H9 (cell line): ENCODE measurements at regions not wholly inside any gene's neighbourhood (a gene's known extent, or its start where the extent isn't known, plus 50 kb on each side); places are given as distances from the start of the nearest gene placed in this dataset.

Experiments
- DNase-seq: peaks from one replicate; pipeline ENCODE4 v3.0.0-alpha.2; 2017
- H2AFZ ChIP-seq: one replicate; pipeline ENCODE4 v1.6.1; 2013; ENCODE audit warnings: mild to moderate bottlenecking, low read length, control low read depth, moderate library complexity
- H2AK5ac ChIP-seq: 2 replicates; pipeline ENCODE4 v1.6.1; 2013; ENCODE audit warnings: low read length, control low read depth, mixed read lengths; ENCODE audit not compliant: insufficient read length
- H2BK120ac ChIP-seq: one replicate; pipeline ENCODE4 v1.6.1; 2013; ENCODE audit warnings: low read depth, mild to moderate bottlenecking, low read length, control low read depth, inconsistent platforms; ENCODE audit not compliant: poor library complexity, severe bottlenecking
- H2BK12ac ChIP-seq: 2 replicates; pipeline ENCODE4 v1.6.1; 2013; ENCODE audit warnings: low read length, control low read depth, mixed read lengths, low read depth; ENCODE audit not compliant: insufficient read length
- H2BK15ac ChIP-seq: 2 replicates; pipeline ENCODE4 v1.6.1; 2013; ENCODE audit warnings: low read depth, low read length, control low read depth
- H2BK20ac ChIP-seq: one replicate; pipeline ENCODE4 v1.6.1; 2013; ENCODE audit warnings: low read depth, mild to moderate bottlenecking, low read length, control low read depth, inconsistent platforms; ENCODE audit not compliant: poor library complexity, severe bottlenecking
- H2BK5ac ChIP-seq: 2 replicates; pipeline ENCODE4 v1.6.1; 2013; ENCODE audit warnings: low read length, control low read depth, mixed read lengths; ENCODE audit not compliant: insufficient read length
- H3K14ac ChIP-seq: 2 replicates; pipeline ENCODE4 v1.6.1; 2013; ENCODE audit warnings: low read length, control low read depth; ENCODE audit not compliant: insufficient read depth
- H3K18ac ChIP-seq: 2 replicates; pipeline ENCODE4 v1.6.1; 2013; ENCODE audit warnings: low read depth, mild to moderate bottlenecking, mixed read lengths, low read length, control low read depth; ENCODE audit not compliant: insufficient read length
- H3K23ac ChIP-seq: 2 replicates; pipeline ENCODE4 v1.6.1; 2013; ENCODE audit warnings: low read length, control low read depth, mixed read lengths, low read depth; ENCODE audit not compliant: insufficient read length
- H3K23me2 ChIP-seq: 2 replicates; pipeline ENCODE4 v1.6.1; 2013; ENCODE audit warnings: low read depth, mild to moderate bottlenecking, mixed read lengths, low read length, control low read depth; ENCODE audit not compliant: insufficient read length, poor library complexity, severe bottlenecking
- H3K27ac ChIP-seq: 2 replicates; pipeline ENCODE4 v1.5.1; 2013; ENCODE audit warnings: low read length, control low read depth, mixed read lengths, low read depth; ENCODE audit not compliant: insufficient read length
- H3K27me3 ChIP-seq: 2 replicates; pipeline ENCODE4 v1.6.1; 2013; ENCODE audit warnings: low read length, control low read depth, inconsistent platforms; ENCODE audit not compliant: insufficient read depth
- H3K4ac ChIP-seq: 2 replicates; pipeline ENCODE4 v1.6.1; 2013; ENCODE audit warnings: low read depth, mild to moderate bottlenecking, control low read depth, inconsistent platforms, low read length, moderate library complexity
- H3K4me1 ChIP-seq: 2 replicates; pipeline ENCODE4 v1.6.1; 2013; ENCODE audit warnings: low read length, control low read depth, inconsistent platforms; ENCODE audit not compliant: insufficient read depth
- H3K4me2 ChIP-seq: 2 replicates; pipeline ENCODE4 v1.6.1; 2013; ENCODE audit warnings: low read length, control low read depth, mixed read lengths; ENCODE audit not compliant: insufficient read length, insufficient read depth
- H3K56ac ChIP-seq: 2 replicates; pipeline ENCODE4 v1.6.1; 2013; ENCODE audit warnings: low read depth, mild to moderate bottlenecking, mixed read lengths, low read length, control low read depth; ENCODE audit not compliant: insufficient read length
- H3K79me1 ChIP-seq: 2 replicates; pipeline ENCODE4 v1.6.1; 2013; ENCODE audit warnings: low read depth, mild to moderate bottlenecking, moderate library complexity, low read length, control low read depth, inconsistent platforms; ENCODE audit not compliant: insufficient read depth, poor library complexity, severe bottlenecking
- H3K79me2 ChIP-seq: 2 replicates; pipeline ENCODE4 v1.6.1; 2013; ENCODE audit warnings: low read length, control low read depth, inconsistent platforms; ENCODE audit not compliant: insufficient read depth
- H3K9ac ChIP-seq: 2 replicates; pipeline ENCODE4 v1.6.1; 2013; ENCODE audit warnings: low read length, control low read depth, mixed read lengths; ENCODE audit not compliant: insufficient read length; ENCODE audit errors: extremely low read depth
- H3K9me3 ChIP-seq: one replicate; pipeline ENCODE4 v1.6.1; 2013; ENCODE audit warnings: low read depth, low read length, inconsistent platforms; ENCODE audit not compliant: control insufficient read depth
- H3T11ph ChIP-seq: one replicate; pipeline ENCODE4 v1.6.1; 2013; ENCODE audit warnings: mild to moderate bottlenecking, low read length, control low read depth, inconsistent platforms
- H4K20me1 ChIP-seq: one replicate; pipeline ENCODE4 v1.6.1; 2013; ENCODE audit not compliant: control insufficient read depth, insufficient read length, insufficient read depth
- H4K5ac ChIP-seq: 2 replicates; pipeline ENCODE4 v1.6.1; 2013; ENCODE audit warnings: low read depth, mild to moderate bottlenecking, mixed read lengths, low read length, control low read depth; ENCODE audit not compliant: insufficient read length
- H4K8ac ChIP-seq: replicated peaks from 2 replicates; pipeline ENCODE4 v1.6.1; 2013; ENCODE audit warnings: low read length, control low read depth, mixed read lengths, low read depth; ENCODE audit not compliant: insufficient read length
- H4K91ac ChIP-seq: 2 replicates; pipeline ENCODE4 v1.6.1; 2013; ENCODE audit warnings: low read depth, mild to moderate bottlenecking, moderate library complexity, mixed read lengths, low read length, control low read depth; ENCODE audit not compliant: insufficient read length
- H3K27ac Mint-ChIP-seq, 3 experiments: 2 replicates in 2 of 3; 3 replicates in 1 of 3; pipeline ENCODE4 v1.8.0; 2020 to 2021; ENCODE audit warnings: mixed read lengths in 3 of 3, mild to moderate bottlenecking in 1 of 3, moderate library complexity in 1 of 3
- H3K27me3 Mint-ChIP-seq: 2 replicates; pipeline ENCODE4 v1.8.0; 2021; ENCODE audit warnings: low read depth, mild to moderate bottlenecking, moderate library complexity, mixed read lengths
- H3K36me3 Mint-ChIP-seq, 3 experiments: 2 replicates in 2 of 3; 3 replicates in 1 of 3; pipeline ENCODE4 v1.8.0; 2020 to 2021; ENCODE audit warnings: low read depth in 3 of 3, mixed read lengths in 3 of 3; ENCODE audit not compliant: insufficient read depth in 1 of 3
- H3K4me1 Mint-ChIP-seq, 2 experiments: 2 replicates each; pipeline ENCODE4 v1.8.0; 2020; ENCODE audit warnings: mixed read lengths in 2 of 2
- H3K4me3 Mint-ChIP-seq, 2 experiments: 2 replicates in 1 of 2; 3 replicates in 1 of 2; pipeline ENCODE4 v1.8.0; 2020 to 2021; ENCODE audit warnings: mild to moderate bottlenecking in 2 of 2, mixed read lengths in 2 of 2, moderate library complexity in 1 of 2
- H3K9me3 Mint-ChIP-seq, 2 experiments: 2 replicates in 1 of 2; 3 replicates in 1 of 2; pipeline ENCODE4 v1.8.0; 2020; ENCODE audit warnings: mild to moderate bottlenecking in 2 of 2, mixed read lengths in 2 of 2, moderate library complexity in 1 of 2
- CTCF ChIP-seq: fragments of 200-600 bp; sonication (generic); conservative IDR thresholded peaks from 3 replicates; pipeline ENCODE4 v1.8.0; 2021; ENCODE audit warnings: antibody characterized with exemption, mild to moderate bottlenecking
- WGBS: extraction: QIAGEN DNeasy Blood & Tissue Kit; methylation state at CpG from one replicate; pipeline ENCODE4 v1.1.7; 2013; ENCODE audit warnings: missing lambda C conversion rate, low lambda C conversion rate, mixed read lengths; ENCODE audit not compliant: insufficient read length; ENCODE audit errors: extremely low coverage; 5-methylcytosine and 5-hydroxymethylcytosine counted together

- Histone ChIP-seq H2BK20ac (no peak overlapping the region), H3K14ac (no peak overlapping the region), H3K27ac (no peak overlapping the region), H3K9ac (no peak overlapping the region), H2AFZ (no peak overlapping the region), H4K91ac (no peak overlapping the region), H2BK15ac (no peak overlapping the region), H2AK5ac (no peak overlapping the region), H3K23ac (no peak overlapping the region), H3K4ac (no peak overlapping the region), H3K4me2 (no peak overlapping the region), H2BK5ac (no peak overlapping the region), H3K18ac (no peak overlapping the region), H3K56ac (no peak overlapping the region), H3K79me2 (no peaks in the 10 kb centered on the region), H3K9me3 (no peaks in the 10 kb centered on the region), H3K23me2 (no peaks in the 10 kb centered on the region), H4K20me1 (no peaks in the 10 kb centered on the region), H3T11ph (no peak overlapping the region), H3K79me1 (no peaks in the 10 kb centered on the region), H3K27me3 (no peaks in the 10 kb centered on the region; the same call in 1 of the 2 replicates), H2BK12ac (no peak overlapping the region), H4K5ac (no peak overlapping the region), H2BK120ac (no peak overlapping the region), H3K4me1 (no peaks in the 10 kb centered on the region), H4K8ac (no peak overlapping the region)
- Mint-ChIP-seq H3K36me3 (no peaks in the 10 kb centered on the region), H3K4me1 (no peaks in the 10 kb centered on the region), H3K9me3 (no peaks in the 10 kb centered on the region), H3K4me3 (no peak overlapping the region), H3K27ac (no peak overlapping the region), H3K27me3 (no peaks in the 10 kb centered on the region)
- no CpG with 5 or more reads among the region's 3 CpGs for WGBS
- no peak for TF ChIP-seq CTCF
- DNase-seq = no peak
These were observed 344.7 kb upstream of the SYT4 start for GRCh38 chr18:43622024-43622423.
